Mesodermal cell (in vitro differentiated cells): ENCODE measurements at regions not wholly inside any gene's neighbourhood (a gene's known extent, or its start where the extent isn't known, plus 50 kb on each side); places are given as distances from the start of the nearest gene placed in this dataset.

Experiments
- H3K27ac ChIP-seq: 2 replicates; pipeline ENCODE4 v1.7.0; 2013; ENCODE audit warnings: mild to moderate bottlenecking, low read depth, low read length, moderate library complexity; ENCODE audit not compliant: severe bottlenecking
- H3K36me3 ChIP-seq: 2 replicates; pipeline ENCODE4 v1.7.1; 2013; ENCODE audit warnings: mild to moderate bottlenecking, low read length, moderate library complexity; ENCODE audit not compliant: control insufficient read depth, insufficient read depth
- H3K4me1 ChIP-seq: one replicate; pipeline ENCODE4 v1.7.1; 2013; ENCODE audit warnings: mild to moderate bottlenecking, low read length; ENCODE audit not compliant: insufficient read depth, control insufficient read depth, poor library complexity, severe bottlenecking
- H3K4me3 ChIP-seq: 2 replicates; pipeline ENCODE4 v1.7.0; 2013; ENCODE audit warnings: low read length, control low read depth, mild to moderate bottlenecking; ENCODE audit not compliant: insufficient read depth, poor library complexity, severe bottlenecking; ENCODE audit errors: extremely low read depth
- H3K9me3 ChIP-seq: 2 replicates; pipeline ENCODE4 v1.7.1; 2013; ENCODE audit warnings: mild to moderate bottlenecking, low read length, moderate library complexity; ENCODE audit not compliant: control insufficient read depth
- WGBS, 2 experiments: methylation state at CpG; one replicate each; pipeline ENCODE4 v1.1.5; 2013; ENCODE audit warnings: missing lambda C conversion rate in 2 of 2; ENCODE audit not compliant: insufficient coverage in 2 of 2; 5-methylcytosine and 5-hydroxymethylcytosine counted together

DNA sequence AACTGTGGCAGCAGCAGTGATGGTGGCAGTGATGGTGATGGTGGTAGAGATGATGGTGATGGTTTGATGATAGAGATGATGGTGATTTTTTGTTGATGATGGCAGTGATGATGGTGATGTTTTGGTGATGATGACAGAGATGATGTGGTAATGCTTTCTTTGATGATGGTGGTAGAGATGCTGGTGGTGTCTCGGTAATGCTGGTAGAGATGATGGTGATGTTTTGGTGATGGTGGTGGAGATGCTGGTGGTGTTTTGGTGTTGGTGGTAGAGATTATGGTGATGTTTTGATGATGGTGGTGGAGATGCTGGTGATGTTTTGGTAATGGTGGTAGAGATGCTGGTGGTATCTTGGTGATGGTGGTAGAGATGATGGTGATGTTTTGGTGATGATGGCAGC is 131.6 kb downstream of the NAV1 start:
- H3K36me3 ChIP-seq = peaks cover 4% of the 10 kb centered on the region
- H3K4me3 ChIP-seq = no peak overlapping the region

DNA sequence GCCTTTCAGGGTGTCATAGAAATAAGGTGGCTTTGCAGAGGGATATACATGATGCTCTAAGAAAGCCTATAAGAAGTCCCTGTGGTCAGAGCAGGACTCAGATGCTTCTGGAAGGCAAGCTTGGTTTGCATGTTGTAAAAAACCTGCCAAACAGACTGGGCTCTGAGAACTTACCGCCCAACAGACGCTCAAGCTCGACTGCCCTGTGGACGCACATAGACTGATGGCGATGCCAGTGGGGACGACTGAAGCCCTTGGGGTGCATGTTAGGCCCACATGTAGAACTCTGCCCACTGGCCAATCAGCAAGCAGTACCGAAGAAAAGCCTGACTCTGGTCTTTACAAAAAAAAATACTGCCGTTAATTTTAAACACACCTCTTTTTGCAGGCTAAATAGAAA is 133.8 kb downstream of the NAV1 start:
- H3K4me3 ChIP-seq = no peak overlapping the region
- no peaks in the 10 kb centered on the region for H3K36me3 ChIP-seq
- no peak overlapping the region for H3K27ac ChIP-seq
- WGBS, 2 experiments = 89 to 98% methylated on average over 8 of the region's 8 CpGs
- H3K9me3 ChIP-seq = no peaks in the 10 kb centered on the region
- H3K4me1 ChIP-seq = peaks cover 17% of the 10 kb centered on the region

More for the DNA sequence above, 131.6 kb downstream of the NAV1 start:
- no peaks in the 10 kb centered on the region for H3K9me3 ChIP-seq
- H3K27ac ChIP-seq = no peak overlapping the region
- H3K4me1 ChIP-seq = peaks cover 6% of the 10 kb centered on the region
- 83 to 100% methylated on average over 1 of the region's 1 CpG for WGBS, 2 experiments

DNA sequence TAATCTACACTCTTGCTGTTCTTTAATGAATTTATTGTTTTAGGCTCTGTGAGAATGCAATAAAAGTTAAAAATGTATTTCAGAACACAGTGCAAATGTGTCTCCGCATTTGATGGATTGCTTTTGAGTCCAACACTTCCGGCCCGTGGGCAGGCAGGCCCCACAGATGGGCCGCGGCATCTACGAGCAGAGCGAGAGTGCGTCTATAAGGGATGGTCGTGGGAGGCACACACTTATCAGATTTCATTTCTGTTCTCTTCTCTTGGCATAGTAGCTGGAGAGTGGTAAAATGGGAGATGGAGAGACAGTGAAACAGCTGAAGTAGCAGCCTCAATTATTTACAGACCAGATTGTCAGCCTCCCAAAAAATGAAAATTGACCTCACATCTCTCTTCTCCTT is 134.2 kb downstream of the NAV1 start:
- 90 to 100% methylated on average over 3 to 4 of the region's 9 CpGs for WGBS, 2 experiments
- Histone ChIP-seq H3K27ac (no peak overlapping the region), H3K36me3 (no peaks in the 10 kb centered on the region), H3K4me1 (peaks cover 17% of the 10 kb centered on the region), H3K9me3 (no peaks in the 10 kb centered on the region), H3K4me3 (no peak overlapping the region)

DNA sequence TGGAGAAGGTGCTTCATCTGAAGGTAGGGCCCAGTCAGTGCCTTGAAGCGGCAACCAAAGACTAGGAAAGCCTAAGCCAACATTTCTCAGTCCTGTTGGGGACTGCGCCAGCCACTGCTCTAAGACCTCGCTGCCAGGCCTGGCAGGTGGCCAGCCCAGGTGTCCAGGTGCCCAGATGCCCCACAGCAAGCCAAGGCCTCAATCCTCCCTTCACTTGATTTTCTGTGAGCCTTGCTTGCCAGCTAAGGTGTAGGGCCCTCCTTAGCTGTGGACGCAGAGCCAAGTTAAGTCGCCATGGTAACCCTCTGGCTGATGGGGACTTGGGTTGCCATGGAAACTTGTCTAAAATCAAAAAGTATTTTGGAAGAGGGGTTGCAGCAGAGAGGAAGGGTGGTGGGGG is 135.0 kb downstream of the NAV1 start:
- 74 to 77% methylated on average over 5 of the region's 5 CpGs for WGBS, 2 experiments
- Histone ChIP-seq H3K9me3 (no peaks in the 10 kb centered on the region), H3K27ac (no peak overlapping the region), H3K4me3 (no peak overlapping the region), H3K4me1 (peaks cover 17% of the 10 kb centered on the region), H3K36me3 (no peaks in the 10 kb centered on the region)

DNA sequence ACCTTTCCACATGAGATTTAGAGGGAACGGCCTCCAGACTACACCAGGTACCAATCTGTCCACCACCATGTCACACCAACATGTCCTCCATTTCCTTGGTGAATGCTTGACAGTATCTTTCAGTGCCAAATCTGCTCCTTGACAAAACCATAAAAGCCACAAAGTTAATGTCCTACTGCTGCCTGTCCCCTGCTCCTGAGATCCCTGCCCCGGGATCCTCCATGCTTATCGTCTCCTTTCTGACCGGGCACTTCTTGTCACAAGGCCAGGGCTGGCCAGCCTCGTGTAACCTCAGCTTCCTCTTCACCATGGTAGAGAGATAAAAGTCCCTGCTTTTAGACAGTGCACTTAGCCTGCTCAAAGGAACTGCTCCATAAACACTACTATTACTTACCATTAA is 136.2 kb downstream of the NAV1 start:
- H3K36me3 ChIP-seq = peaks cover 7% of the 10 kb centered on the region
- 65 to 85% methylated on average over 2 to 4 of the region's 5 CpGs for WGBS, 2 experiments
- H3K9me3 ChIP-seq = no peaks in the 10 kb centered on the region
- peaks cover 17% of the 10 kb centered on the region for H3K4me1 ChIP-seq
- H3K4me3 ChIP-seq = no peak overlapping the region
- H3K27ac ChIP-seq = no peak overlapping the region

DNA sequence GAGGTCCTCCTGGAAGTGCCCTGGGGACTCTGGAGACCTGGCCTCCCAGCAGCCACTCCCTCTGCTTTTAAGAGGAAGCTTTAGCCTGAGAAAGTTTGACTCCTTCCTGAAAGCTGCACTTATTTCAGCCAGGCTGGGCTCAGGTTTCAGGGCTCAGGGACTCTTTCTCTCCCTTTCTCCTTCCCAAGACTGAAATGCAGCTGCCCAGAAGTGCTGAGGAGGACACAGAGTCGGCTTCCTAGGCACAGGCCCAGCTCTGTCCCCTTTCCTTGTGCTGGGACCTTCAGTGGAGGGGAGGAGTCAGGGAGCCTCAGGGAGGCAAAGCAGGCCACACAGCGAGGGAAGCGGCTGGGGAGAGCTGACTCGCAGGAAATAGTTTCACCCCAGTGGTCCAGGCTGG is 137.3 kb downstream of the NAV1 start:
- Histone ChIP-seq H3K27ac (peak overlapping the region; percentile 41), H3K4me1 (peaks cover 17% of the 10 kb centered on the region), H3K4me3 (no peak overlapping the region), H3K9me3 (no peaks in the 10 kb centered on the region), H3K36me3 (peaks cover 10% of the 10 kb centered on the region)
- 0 to 20% methylated on average over 1 to 3 of the region's 4 CpGs for WGBS, 2 experiments

DNA sequence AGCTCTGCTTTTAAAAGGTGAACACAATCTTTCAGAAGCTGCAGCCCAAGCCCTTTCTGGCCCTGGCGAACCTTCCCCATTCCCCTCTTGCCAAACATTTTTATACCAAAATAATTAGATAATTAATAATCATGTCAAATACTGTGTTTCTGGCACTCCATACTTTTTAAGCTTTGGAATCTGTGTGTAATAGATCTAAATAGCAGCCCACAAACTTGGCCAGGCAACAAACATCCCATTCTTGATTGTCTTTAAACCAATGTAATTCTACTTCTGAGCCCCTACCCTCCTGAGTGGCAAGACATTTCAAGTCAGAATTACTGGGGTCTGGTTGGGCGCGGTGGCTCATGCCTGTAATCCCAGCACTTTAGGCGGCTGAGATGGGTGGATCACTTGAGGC is 137.7 kb downstream of the NAV1 start:
- peaks cover 10% of the 10 kb centered on the region for H3K36me3 ChIP-seq
- no peak overlapping the region for H3K4me3 ChIP-seq
- 79 to 100% methylated on average over 2 to 3 of the region's 4 CpGs for WGBS, 2 experiments
- no peaks in the 10 kb centered on the region for H3K9me3 ChIP-seq
- H3K4me1 ChIP-seq = peaks cover 17% of the 10 kb centered on the region
- no peak overlapping the region for H3K27ac ChIP-seq

DNA sequence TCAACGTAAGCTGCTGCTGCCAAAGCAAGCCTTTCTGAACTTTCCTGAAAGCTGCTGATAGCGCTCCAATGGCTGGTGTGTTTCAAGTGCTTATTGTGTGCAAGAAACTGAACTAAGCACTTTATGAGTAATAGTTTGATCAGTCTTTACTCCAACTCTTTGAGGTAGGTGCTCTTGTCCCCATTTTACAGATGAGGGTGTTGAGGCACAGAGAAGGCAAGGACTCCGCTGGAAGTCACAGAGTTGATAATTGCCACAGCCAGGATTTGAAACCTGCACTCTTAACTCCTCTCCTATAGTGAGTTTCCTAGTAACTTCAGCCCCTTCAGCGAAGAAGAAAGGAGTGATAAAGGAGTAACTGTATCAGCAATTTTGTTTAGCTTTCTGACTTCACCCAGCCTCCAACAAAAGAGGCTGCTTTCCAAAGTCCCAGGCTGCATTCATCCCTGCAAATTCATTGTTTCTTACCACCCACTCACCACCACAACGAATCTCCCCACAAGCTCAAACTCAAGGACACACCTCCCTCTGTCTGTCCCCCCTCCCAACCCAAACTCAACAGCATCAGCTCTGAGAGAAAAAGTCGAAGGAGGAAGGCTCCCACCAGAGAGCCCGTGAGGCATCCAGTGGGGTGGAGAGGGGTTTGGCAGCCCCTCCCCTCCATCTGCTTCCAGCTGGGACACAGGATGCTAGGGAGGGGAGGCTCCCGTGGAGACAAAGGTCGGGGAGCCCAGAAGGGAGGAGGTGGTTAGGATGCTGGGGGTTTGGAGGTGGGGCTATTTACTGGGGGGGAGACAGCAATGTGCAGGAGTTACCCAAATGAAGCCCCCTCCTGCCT is 139.6 kb downstream of the NAV1 start:
- Histone ChIP-seq H3K36me3 (peaks cover 10% of the 10 kb centered on the region), H3K9me3 (no peaks in the 10 kb centered on the region), H3K27ac (no peak overlapping the region), H3K4me1 (peaks cover 17% of the 10 kb centered on the region), H3K4me3 (no peak overlapping the region)
- WGBS, 2 experiments = 0 to 96% methylated on average over 1 to 2 of the region's 9 CpGs

DNA sequence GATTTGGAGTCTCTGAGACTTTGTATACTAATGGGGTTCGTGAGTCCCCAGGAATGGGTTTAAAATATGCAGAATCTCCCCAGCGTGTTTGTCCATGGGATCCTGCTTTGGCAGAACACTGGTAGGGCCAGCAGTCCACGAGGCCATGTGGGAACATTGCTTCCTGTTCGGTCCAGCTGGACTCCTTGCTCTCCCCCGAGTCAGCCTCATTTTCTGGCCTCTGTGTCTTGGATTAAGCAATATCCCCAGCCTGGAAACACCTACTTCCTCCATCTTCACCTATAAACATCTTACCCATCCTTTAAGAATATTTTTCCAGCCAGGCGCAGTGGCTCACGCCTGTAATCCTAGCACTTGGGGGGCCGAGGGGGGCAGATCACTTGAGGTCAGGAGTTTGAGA is 142.4 kb downstream of the NAV1 start:
- Histone ChIP-seq H3K9me3 (no peaks in the 10 kb centered on the region), H3K4me1 (peaks cover 3% of the 10 kb centered on the region), H3K36me3 (peaks cover 10% of the 10 kb centered on the region), H3K27ac (no peak overlapping the region), H3K4me3 (no peak overlapping the region)
- 87 to 94% methylated on average over 7 to 8 of the region's 8 CpGs for WGBS, 2 experiments

DNA sequence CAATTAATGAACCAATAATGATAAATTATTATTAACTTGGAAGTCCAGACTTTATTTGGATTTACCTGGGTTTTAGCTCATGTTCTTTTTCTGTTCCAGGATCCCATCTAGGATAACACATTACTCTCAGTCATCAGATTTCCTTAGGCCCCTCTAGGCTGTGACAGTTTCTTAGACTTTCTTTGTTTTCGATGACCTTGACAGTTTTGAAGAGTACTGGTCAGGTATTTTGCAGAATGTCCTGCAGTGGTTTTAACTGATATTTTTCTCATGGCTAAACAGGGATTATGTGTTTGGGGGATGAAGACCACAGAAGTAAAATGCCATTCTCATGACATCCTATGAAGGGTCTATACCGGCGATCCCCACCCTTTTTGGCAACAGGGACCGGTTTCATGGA is 144.0 kb downstream of the NAV1 start:
- Histone ChIP-seq H3K9me3 (no peaks in the 10 kb centered on the region), H3K36me3 (peaks cover 13% of the 10 kb centered on the region), H3K27ac (no peak overlapping the region), H3K4me3 (no peak overlapping the region), H3K4me1 (no peaks in the 10 kb centered on the region)
- WGBS, 2 experiments = 67 to 92% methylated on average over 2 to 4 of the region's 4 CpGs

DNA sequence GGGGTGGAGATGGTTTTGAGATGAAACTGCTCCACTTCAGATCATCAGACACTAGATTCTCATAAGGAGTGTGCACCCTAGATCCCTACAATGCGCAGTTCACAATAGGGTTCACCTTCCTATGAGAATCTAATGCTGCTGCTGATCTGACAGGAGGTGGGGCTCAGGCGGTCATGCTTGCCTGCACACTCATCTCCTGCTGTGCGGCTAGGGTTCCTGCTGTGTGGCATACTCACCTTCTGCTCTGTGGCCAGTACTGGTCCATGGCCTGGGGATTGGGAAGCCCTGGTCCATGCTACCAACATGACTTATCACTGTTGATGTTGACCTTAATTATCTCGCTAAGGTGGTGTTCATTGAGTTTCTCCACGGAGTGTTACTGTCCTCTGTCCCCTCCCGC is 144.5 kb downstream of the NAV1 start:
- peaks cover 13% of the 10 kb centered on the region for H3K36me3 ChIP-seq
- H3K9me3 ChIP-seq = no peaks in the 10 kb centered on the region
- no peak overlapping the region for H3K27ac ChIP-seq
- no peak overlapping the region for H3K4me3 ChIP-seq
- H3K4me1 ChIP-seq = no peaks in the 10 kb centered on the region
- 92 to 100% methylated on average over 3 to 5 of the region's 6 CpGs for WGBS, 2 experiments
